ENCODE measurements at regions not wholly inside any gene's neighbourhood (a gene's known extent, or its start where the extent isn't known, plus 50 kb on each side); places are given as distances from the start of the nearest gene placed in this dataset.

GRCh38 chr4:151887031-151887815 is 126.4 kb upstream of the GATB start:
- TF ChIP-seq, protein P1, sequence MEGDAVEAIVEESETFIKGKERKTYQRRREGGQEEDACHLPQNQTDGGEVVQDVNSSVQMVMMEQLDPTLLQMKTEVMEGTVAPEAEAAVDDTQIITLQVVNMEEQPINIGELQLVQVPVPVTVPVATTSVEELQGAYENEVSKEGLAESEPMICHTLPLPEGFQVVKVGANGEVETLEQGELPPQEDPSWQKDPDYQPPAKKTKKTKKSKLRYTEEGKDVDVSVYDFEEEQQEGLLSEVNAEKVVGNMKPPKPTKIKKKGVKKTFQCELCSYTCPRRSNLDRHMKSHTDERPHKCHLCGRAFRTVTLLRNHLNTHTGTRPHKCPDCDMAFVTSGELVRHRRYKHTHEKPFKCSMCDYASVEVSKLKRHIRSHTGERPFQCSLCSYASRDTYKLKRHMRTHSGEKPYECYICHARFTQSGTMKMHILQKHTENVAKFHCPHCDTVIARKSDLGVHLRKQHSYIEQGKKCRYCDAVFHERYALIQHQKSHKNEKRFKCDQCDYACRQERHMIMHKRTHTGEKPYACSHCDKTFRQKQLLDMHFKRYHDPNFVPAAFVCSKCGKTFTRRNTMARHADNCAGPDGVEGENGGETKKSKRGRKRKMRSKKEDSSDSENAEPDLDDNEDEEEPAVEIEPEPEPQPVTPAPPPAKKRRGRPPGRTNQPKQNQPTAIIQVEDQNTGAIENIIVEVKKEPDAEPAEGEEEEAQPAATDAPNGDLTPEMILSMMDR (IDR thresholded peaks at IDR 0.05) = no peak
- no peak for TF ChIP-seq POLR2A (IDR thresholded peaks at IDR 0.05)
